ENCODE measurements at regions not wholly inside any gene's neighbourhood (a gene's known extent, or its start where the extent isn't known, plus 50 kb on each side); places are given as distances from the start of the nearest gene placed in this dataset.

GRCh38 chr3:177553012-177553411 is 355.7 kb upstream of the TBL1XR1 start:
- no peaks in the 10 kb centered on the region for H3K27me3 ChIP-seq (ENCODE audit: control insufficient read depth, insufficient read depth, low read length)
- no peaks in the 10 kb centered on the region for H3K9me3 ChIP-seq (ENCODE audit: control insufficient read depth, insufficient read depth, low read length)
- no peak overlapping the region for H3K4me3 ChIP-seq (ENCODE audit: low read depth, low read length)
- no peaks in the 10 kb centered on the region for H3K36me3 ChIP-seq (ENCODE audit: control insufficient read depth, insufficient read depth, low read length)
- DNase-seq (ENCODE audit: low read depth in 4 of 6, low spot score in 6 of 6) = no peak
- H3K4me1 ChIP-seq (ENCODE audit: control insufficient read depth, insufficient read depth, low read length) = peaks cover 6% of the 10 kb centered on the region
- WGBS (ENCODE audit: insufficient coverage) = no CpG with 5 or more reads among the region's 2 CpGs
- H3K27ac ChIP-seq (ENCODE audit: low read depth, low read length) = no peak overlapping the region

GRCh38 chr3:177553579-177553978 is 356.3 kb upstream of the TBL1XR1 start:
- 20% methylated on average over 1 of the region's 2 CpGs for WGBS (ENCODE audit: insufficient coverage)
- Histone ChIP-seq H3K27ac (ENCODE audit: low read depth, low read length) (no peak overlapping the region), H3K4me1 (ENCODE audit: control insufficient read depth, insufficient read depth, low read length) (peaks cover 6% of the 10 kb centered on the region), H3K4me3 (ENCODE audit: low read depth, low read length) (no peak overlapping the region), H3K27me3 (ENCODE audit: control insufficient read depth, insufficient read depth, low read length) (no peaks in the 10 kb centered on the region), H3K9me3 (ENCODE audit: control insufficient read depth, insufficient read depth, low read length) (no peaks in the 10 kb centered on the region), H3K36me3 (ENCODE audit: control insufficient read depth, insufficient read depth, low read length) (no peaks in the 10 kb centered on the region)
- peak in 1 of 6 donors; percentile 42 for DNase-seq (ENCODE audit: low read depth in 4 of 6, low spot score in 6 of 6)

- no peak overlapping the region for H3K27ac ChIP-seq (ENCODE audit: low read depth, low read length)
- H3K27me3 ChIP-seq (ENCODE audit: control insufficient read depth, insufficient read depth, low read length) = no peaks in the 10 kb centered on the region
- no peak overlapping the region for H3K4me3 ChIP-seq (ENCODE audit: low read depth, low read length)
- no peaks in the 10 kb centered on the region for H3K36me3 ChIP-seq (ENCODE audit: control insufficient read depth, insufficient read depth, low read length)
- peak in 1 of 6 donors; percentile 26 for DNase-seq (ENCODE audit: low read depth in 4 of 6, low spot score in 6 of 6)
- 86% methylated on average over 1 of the region's 2 CpGs for WGBS (ENCODE audit: insufficient coverage)
- H3K9me3 ChIP-seq (ENCODE audit: control insufficient read depth, insufficient read depth, low read length) = no peaks in the 10 kb centered on the region
- H3K4me1 ChIP-seq (ENCODE audit: control insufficient read depth, insufficient read depth, low read length) = peaks cover 6% of the 10 kb centered on the region
Observed at GRCh38 chr3:177554895-177555759, 357.8 kb upstream of the TBL1XR1 start.

- DNase-seq (ENCODE audit: low read depth in 4 of 6, low spot score in 6 of 6) = no peak
- Histone ChIP-seq H3K4me3 (ENCODE audit: low read depth, low read length) (no peak overlapping the region), H3K27me3 (ENCODE audit: control insufficient read depth, insufficient read depth, low read length) (no peaks in the 10 kb centered on the region), H3K36me3 (ENCODE audit: control insufficient read depth, insufficient read depth, low read length) (no peaks in the 10 kb centered on the region), H3K27ac (ENCODE audit: low read depth, low read length) (no peak overlapping the region), H3K9me3 (ENCODE audit: control insufficient read depth, insufficient read depth, low read length) (no peaks in the 10 kb centered on the region), H3K4me1 (ENCODE audit: control insufficient read depth, insufficient read depth, low read length) (peaks cover 6% of the 10 kb centered on the region)
- no CpG with 5 or more reads among the region's 3 CpGs for WGBS (ENCODE audit: insufficient coverage)
Observed at GRCh38 chr3:177557548-177557947, 360.3 kb upstream of the TBL1XR1 start.

GRCh38 chr3:177561365-177561764 is 364.1 kb upstream of the TBL1XR1 start:
- Histone ChIP-seq H3K27me3 (ENCODE audit: control insufficient read depth, insufficient read depth, low read length) (no peaks in the 10 kb centered on the region), H3K9me3 (ENCODE audit: control insufficient read depth, insufficient read depth, low read length) (no peaks in the 10 kb centered on the region), H3K27ac (ENCODE audit: low read depth, low read length) (no peak overlapping the region), H3K4me3 (ENCODE audit: low read depth, low read length) (no peak overlapping the region), H3K4me1 (ENCODE audit: control insufficient read depth, insufficient read depth, low read length) (no peaks in the 10 kb centered on the region), H3K36me3 (ENCODE audit: control insufficient read depth, insufficient read depth, low read length) (no peaks in the 10 kb centered on the region)
- no peak for DNase-seq (ENCODE audit: low read depth in 4 of 6, low spot score in 6 of 6)
- WGBS (ENCODE audit: insufficient coverage) = 86% methylated on average over 4 of the region's 5 CpGs

GRCh38 chr3:177561769-177562392 is 364.6 kb upstream of the TBL1XR1 start:
- H3K27ac ChIP-seq (ENCODE audit: low read depth, low read length) = no peak overlapping the region
- H3K36me3 ChIP-seq (ENCODE audit: control insufficient read depth, insufficient read depth, low read length) = no peaks in the 10 kb centered on the region
- H3K4me3 ChIP-seq (ENCODE audit: low read depth, low read length) = no peak overlapping the region
- WGBS (ENCODE audit: insufficient coverage) = 81% methylated on average over 4 of the region's 8 CpGs
- peak in 2 of 6 donors; percentile 64 to 79 for DNase-seq (ENCODE audit: low read depth in 4 of 6, low spot score in 6 of 6)
- H3K4me1 ChIP-seq (ENCODE audit: control insufficient read depth, insufficient read depth, low read length) = no peaks in the 10 kb centered on the region
- H3K9me3 ChIP-seq (ENCODE audit: control insufficient read depth, insufficient read depth, low read length) = no peaks in the 10 kb centered on the region
- no peaks in the 10 kb centered on the region for H3K27me3 ChIP-seq (ENCODE audit: control insufficient read depth, insufficient read depth, low read length)

- no CpG with 5 or more reads among the region's 3 CpGs for WGBS (ENCODE audit: insufficient coverage)
- DNase-seq (ENCODE audit: low read depth in 4 of 6, low spot score in 6 of 6) = no peak
- no peaks in the 10 kb centered on the region for H3K36me3 ChIP-seq (ENCODE audit: control insufficient read depth, insufficient read depth, low read length)
- no peaks in the 10 kb centered on the region for H3K4me1 ChIP-seq (ENCODE audit: control insufficient read depth, insufficient read depth, low read length)
- H3K4me3 ChIP-seq (ENCODE audit: low read depth, low read length) = no peak overlapping the region
- H3K27me3 ChIP-seq (ENCODE audit: control insufficient read depth, insufficient read depth, low read length) = no peaks in the 10 kb centered on the region
- no peaks in the 10 kb centered on the region for H3K9me3 ChIP-seq (ENCODE audit: control insufficient read depth, insufficient read depth, low read length)
- no peak overlapping the region for H3K27ac ChIP-seq (ENCODE audit: low read depth, low read length)
Observed at GRCh38 chr3:177563243-177563780, 366.0 kb upstream of the TBL1XR1 start.

GRCh38 chr3:177563792-177564191 is 366.5 kb upstream of the TBL1XR1 start:
- no peaks in the 10 kb centered on the region for H3K9me3 ChIP-seq (ENCODE audit: control insufficient read depth, insufficient read depth, low read length)
- H3K27ac ChIP-seq (ENCODE audit: low read depth, low read length) = no peak overlapping the region
- DNase-seq (ENCODE audit: low read depth in 4 of 6, low spot score in 6 of 6) = peak in 1 of 6 donors; percentile 20
- 75% methylated on average over 2 of the region's 3 CpGs for WGBS (ENCODE audit: insufficient coverage)
- no peaks in the 10 kb centered on the region for H3K27me3 ChIP-seq (ENCODE audit: control insufficient read depth, insufficient read depth, low read length)
- no peaks in the 10 kb centered on the region for H3K36me3 ChIP-seq (ENCODE audit: control insufficient read depth, insufficient read depth, low read length)
- no peak overlapping the region for H3K4me3 ChIP-seq (ENCODE audit: low read depth, low read length)
- no peaks in the 10 kb centered on the region for H3K4me1 ChIP-seq (ENCODE audit: control insufficient read depth, insufficient read depth, low read length)

GRCh38 chr3:177565981-177566380 is 368.7 kb upstream of the TBL1XR1 start:
- Histone ChIP-seq H3K4me1 (ENCODE audit: control insufficient read depth, insufficient read depth, low read length) (no peaks in the 10 kb centered on the region), H3K9me3 (ENCODE audit: control insufficient read depth, insufficient read depth, low read length) (no peaks in the 10 kb centered on the region), H3K27me3 (ENCODE audit: control insufficient read depth, insufficient read depth, low read length) (no peaks in the 10 kb centered on the region), H3K4me3 (ENCODE audit: low read depth, low read length) (no peak overlapping the region), H3K27ac (ENCODE audit: low read depth, low read length) (no peak overlapping the region), H3K36me3 (ENCODE audit: control insufficient read depth, insufficient read depth, low read length) (no peaks in the 10 kb centered on the region)
- DNase-seq (ENCODE audit: low read depth in 4 of 6, low spot score in 6 of 6) = no peak
- 100% methylated on average over 1 of the region's 2 CpGs for WGBS (ENCODE audit: insufficient coverage)
